Breast epithelium (tissue), 4 donors: ENCODE measurements at regions not wholly inside any gene's neighbourhood (a gene's known extent, or its start where the extent isn't known, plus 50 kb on each side); places are given as distances from the start of the nearest gene placed in this dataset.

Experiments
- DNase-seq, 2 donors: peaks; one replicate each; pipeline ENCODE4 v3.0.0-alpha.2; 2019; ENCODE audit warnings: low spot score in 2 of 2
- H3K27ac ChIP-seq, 2 donors: fragments of 200-600 bp; sonication (generic) in 1 of 2; one replicate each; pipeline ENCODE4 v1.5.1; 2016 to 2019; ENCODE audit warnings: mild to moderate bottlenecking in 1 of 2
- H3K27me3 ChIP-seq, 2 donors: fragments of 200-600 bp; sonication (generic) in 1 of 2; one replicate each; pipeline versions ENCODE4 v1.5.1 to v1.6.0; 2017 to 2019; ENCODE audit warnings: control low read depth in 1 of 2, mild to moderate bottlenecking in 1 of 2
- H3K36me3 ChIP-seq: fragments of 200-600 bp; one replicate; pipeline ENCODE4 v1.5.1; 2019
- H3K4me1 ChIP-seq, 2 donors: fragments of 200-600 bp; sonication (generic); one replicate each; pipeline ENCODE4 v1.5.1; 2016 to 2019; ENCODE audit warnings: control low read depth in 1 of 2
- H3K4me3 ChIP-seq, 3 donors: fragments of 200-600 bp; sonication (generic); 1 replicate in 2 of 3; 2 replicates in 1 of 3; pipeline ENCODE4 v1.5.1; 2016 to 2019; ENCODE audit warnings: mild to moderate bottlenecking in 3 of 3, moderate library complexity in 2 of 3
- H3K9me3 ChIP-seq, 2 donors: fragments of 200-600 bp; sonication (generic) in 1 of 2; one replicate each; pipeline ENCODE4 v1.5.1; 2016 to 2019; ENCODE audit warnings: control low read depth in 1 of 2
- POLR2AphosphoS5 ChIP-seq, 3 donors: sonication (generic); formaldehyde crosslinking; IDR thresholded peaks; one replicate each; pipeline ENCODE4 v1.6.1; 2017; ENCODE audit warnings: antibody characterized with exemption in 3 of 3
- intact Hi-C: fragments of 100-400 bp; cut with DNase I; formaldehyde crosslinking; loops from one replicate; pipeline ENCODE4 v1.15.1; 2023; ENCODE audit warnings: low total_unique reads
- TF ChIP-seq, protein P1 (sequence below), 3 donors: fragments of 450-650 bp; IDR thresholded peaks; one replicate each; pipeline ENCODE4 v1.5.1; 2016 to 2017; ENCODE audit warnings: antibody characterized with exemption in 3 of 3, mild to moderate bottlenecking in 3 of 3, moderate library complexity in 3 of 3

DNA sequence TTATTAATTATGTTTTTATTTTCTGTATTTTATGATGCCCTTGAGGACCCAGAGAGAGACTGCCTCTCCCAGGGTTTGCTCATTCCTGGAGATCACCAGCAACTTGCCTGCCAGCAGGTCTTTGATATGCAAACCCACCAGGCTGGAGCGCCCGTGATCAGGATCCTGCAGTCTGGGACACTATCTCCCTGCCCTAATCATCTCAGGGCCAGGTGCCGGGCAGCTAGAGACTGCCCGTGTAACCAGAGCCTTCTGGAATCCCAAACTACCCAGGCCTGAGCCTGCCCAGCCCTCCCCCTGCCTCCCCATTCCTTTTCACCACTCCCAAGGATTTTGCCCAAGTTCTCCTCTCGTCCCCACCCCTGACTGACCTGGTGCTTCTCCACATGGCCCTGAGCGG is 52.2 kb upstream of the B3GAT1 start:
- no peak overlapping the region for H3K27ac ChIP-seq
- intact Hi-C loops: no loop called here
- no peak overlapping the region for H3K4me3 ChIP-seq
- H3K27me3 ChIP-seq: peaks cover 0 to 7% of the 10 kb centered on the region in 2 donors
- no peaks in the 10 kb centered on the region for H3K4me1 ChIP-seq
- no peaks in the 10 kb centered on the region for H3K9me3 ChIP-seq
- no peak for DNase-seq
- TF ChIP-seq, protein P1, sequence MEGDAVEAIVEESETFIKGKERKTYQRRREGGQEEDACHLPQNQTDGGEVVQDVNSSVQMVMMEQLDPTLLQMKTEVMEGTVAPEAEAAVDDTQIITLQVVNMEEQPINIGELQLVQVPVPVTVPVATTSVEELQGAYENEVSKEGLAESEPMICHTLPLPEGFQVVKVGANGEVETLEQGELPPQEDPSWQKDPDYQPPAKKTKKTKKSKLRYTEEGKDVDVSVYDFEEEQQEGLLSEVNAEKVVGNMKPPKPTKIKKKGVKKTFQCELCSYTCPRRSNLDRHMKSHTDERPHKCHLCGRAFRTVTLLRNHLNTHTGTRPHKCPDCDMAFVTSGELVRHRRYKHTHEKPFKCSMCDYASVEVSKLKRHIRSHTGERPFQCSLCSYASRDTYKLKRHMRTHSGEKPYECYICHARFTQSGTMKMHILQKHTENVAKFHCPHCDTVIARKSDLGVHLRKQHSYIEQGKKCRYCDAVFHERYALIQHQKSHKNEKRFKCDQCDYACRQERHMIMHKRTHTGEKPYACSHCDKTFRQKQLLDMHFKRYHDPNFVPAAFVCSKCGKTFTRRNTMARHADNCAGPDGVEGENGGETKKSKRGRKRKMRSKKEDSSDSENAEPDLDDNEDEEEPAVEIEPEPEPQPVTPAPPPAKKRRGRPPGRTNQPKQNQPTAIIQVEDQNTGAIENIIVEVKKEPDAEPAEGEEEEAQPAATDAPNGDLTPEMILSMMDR (IDR thresholded peaks at IDR 0.05): no peak
- H3K36me3 ChIP-seq: no peaks in the 10 kb centered on the region

DNA sequence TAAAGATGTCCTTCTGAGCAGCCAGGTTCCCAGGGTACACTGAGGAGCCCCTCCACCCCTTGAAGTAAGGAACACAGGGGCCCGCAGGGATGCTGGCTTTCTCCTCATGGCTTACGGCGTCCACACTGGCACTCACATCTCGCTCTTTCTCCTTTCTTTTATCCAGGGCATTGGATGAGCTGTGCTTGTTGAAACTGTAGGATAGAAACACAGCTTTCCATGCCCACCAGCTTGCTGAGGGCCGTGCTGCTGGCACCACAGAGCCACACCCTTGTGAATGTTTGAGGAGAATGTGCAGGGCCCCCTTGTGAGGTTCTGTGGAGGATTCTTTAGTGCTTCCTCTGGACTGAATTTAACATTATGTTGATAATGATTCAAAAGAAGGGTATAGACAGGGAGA is 51.7 kb upstream of the B3GAT1 start:
- intact Hi-C loops: no loop called here
- H3K27me3 ChIP-seq: peaks cover 0 to 7% of the 10 kb centered on the region in 2 donors
- DNase-seq: no peak
- no peaks in the 10 kb centered on the region for H3K9me3 ChIP-seq
- no peak overlapping the region for H3K4me3 ChIP-seq
- H3K27ac ChIP-seq: no peak overlapping the region
- H3K4me1 ChIP-seq: no peaks in the 10 kb centered on the region
- H3K36me3 ChIP-seq: no peaks in the 10 kb centered on the region
- no peak for TF ChIP-seq POLR2AphosphoS5 (IDR thresholded peaks at IDR 0.05)
